A549 (cell line): ENCODE measurements at regions not wholly inside any gene's neighbourhood (a gene's known extent, or its start where the extent isn't known, plus 50 kb on each side); places are given as distances from the start of the nearest gene placed in this dataset.

Experiments used
- ATAC-seq, 2 experiments: fragments of 200-7000 bp in 1 of 2; fragments of >200 bp in 1 of 2; cut with Nextera tagmentation in 1 of 2; cut with Tn5 transposase in 1 of 2; 3 replicates each; pipeline versions ENCODE4 v1.8.0 to v1.9.1; 2018 to 2020; ENCODE audit warnings: mild to moderate bottlenecking in 1 of 2, moderate library complexity in 1 of 2
- CTCF ChIA-PET: fragments of 300-600 bp; sonication (Branson Sonifier 250); formaldehyde crosslinking; extraction: SDS; loops from one replicate; lab custom pipeline; 2021; ENCODE audit warnings: antibody characterized with exemption, inconsistent platforms; lab: Yijun Ruan, JAX
- POLR2A ChIA-PET: fragments of 350-600 bp; formaldehyde crosslinking; extraction: SDS; loops from one replicate; lab custom pipeline; 2021; ENCODE audit warnings: antibody characterized with exemption, inconsistent platforms; lab: Yijun Ruan, JAX
- DNase-seq, 2 experiments: peaks; one replicate each; pipeline versions ENCODE4 v3.0.0 to v3.0.0-alpha.2; 2011 to 2016; ENCODE audit warnings: low read depth in 1 of 2, low spot score in 1 of 2
- FAIRE-seq: peaks from 2 replicates; lab custom pipeline; 2011; peaks lifted over from hg19 to GRCh38; lab: Jason Lieb, UNC
- H3K27ac ChIP-seq, 2 experiments: fragments of >200 bp; sonication (Bioruptor Twin); formaldehyde crosslinking; 3 replicates each; pipeline ENCODE4 v1.5.1; 2016 to 2017
- H3K4me1 ChIP-seq: fragments of >200 bp; sonication (Bioruptor Twin); formaldehyde crosslinking; 3 replicates; pipeline ENCODE4 v1.6.1; 2016
- H3K4me2 ChIP-seq: fragments of >200 bp; sonication (Bioruptor Twin); formaldehyde crosslinking; 3 replicates; pipeline ENCODE4 v1.6.1; 2016
- H3K4me3 ChIP-seq: fragments of >200 bp; sonication (Bioruptor Twin); formaldehyde crosslinking; 3 replicates; pipeline ENCODE4 v1.5.1; 2016
- H3K9me3 ChIP-seq: fragments of >200 bp; sonication (Bioruptor Twin); formaldehyde crosslinking; 3 replicates; pipeline ENCODE4 v1.6.1; 2016
- CBX2 ChIP-seq: fragments of 200-600 bp; sonication (generic); IDR thresholded peaks from 2 replicates; pipeline ENCODE4 v1.6.1; 2016; ENCODE audit warnings: low read depth, mild to moderate bottlenecking, borderline replicate concordance
- CBX8 ChIP-seq: fragments of 200-600 bp; sonication (generic); IDR thresholded peaks from 2 replicates; pipeline ENCODE4 v1.6.1; 2016
- CHD2 ChIP-seq: fragments of 150-350 bp; IDR thresholded peaks from 2 replicates; pipeline ENCODE4 v1.6.1; 2014; ENCODE audit warnings: low read length; ENCODE audit not compliant: partially characterized antibody
- ESRRA ChIP-seq: fragments of 150-350 bp; IDR thresholded peaks from 2 replicates; pipeline ENCODE4 v1.6.1; 2014; ENCODE audit warnings: mild to moderate bottlenecking, low read length, borderline replicate concordance
- FOSB ChIP-seq: fragments of 250-450 bp; sonication (Bioruptor Pico); IDR thresholded peaks from 2 replicates; pipeline ENCODE4 v1.5.0; 2020; ENCODE audit warnings: mild to moderate bottlenecking, moderate library complexity
- FOSL2 ChIP-seq, 2 experiments: fragments of 450-650 bp in 1 of 2; fragments of >200 bp in 1 of 2; sonication (Bioruptor Twin) in 1 of 2; formaldehyde crosslinking; IDR thresholded peaks; 2 replicates each; pipeline versions ENCODE4 v1.5.0 to v1.6.1; 2016 to 2020; ENCODE audit warnings: mild to moderate bottlenecking in 1 of 2, moderate library complexity in 1 of 2
- HDAC2 ChIP-seq: fragments of 200-600 bp; sonication (generic); IDR thresholded peaks from 2 replicates; pipeline ENCODE4 v1.6.1; 2016
- HOXA7 ChIP-seq: fragments of 250-450 bp; sonication (Bioruptor Pico); IDR thresholded peaks from 2 replicates; pipeline ENCODE4 v1.5.0; 2020; ENCODE audit warnings: mild to moderate bottlenecking, moderate library complexity
- HOXB5 ChIP-seq: fragments of 250-450 bp; sonication (Bioruptor Pico); IDR thresholded peaks from 2 replicates; pipeline ENCODE4 v1.5.0; 2020; ENCODE audit warnings: mild to moderate bottlenecking, moderate library complexity
- KDM5A ChIP-seq: fragments of 200-600 bp; sonication (generic); IDR thresholded peaks from 2 replicates; pipeline ENCODE4 v1.6.1; 2016; ENCODE audit warnings: antibody characterized with exemption, mild to moderate bottlenecking
- MAFK ChIP-seq: fragments of 450-650 bp; IDR thresholded peaks from 2 replicates; pipeline ENCODE4 v1.6.1; 2014; ENCODE audit not compliant: partially characterized antibody
- MAZ ChIP-seq: fragments of 150-350 bp; IDR thresholded peaks from 2 replicates; pipeline ENCODE4 v1.6.1; 2014; ENCODE audit warnings: antibody characterized with exemption, low read depth, low read length, borderline replicate concordance
- NPAS2 ChIP-seq: fragments of 250-450 bp; sonication (Bioruptor Pico); IDR thresholded peaks from 2 replicates; pipeline ENCODE4 v1.8.0; 2022; ENCODE audit warnings: mild to moderate bottlenecking, moderate library complexity, borderline replicate concordance
- POLR2AphosphoS2 ChIP-seq: conservative IDR thresholded peaks from 2 replicates; pipeline ENCODE4 v1.6.1; 2012; ENCODE audit warnings: low read length, improper control_type of control experiment, inconsistent platforms
- RAD21 ChIP-seq, 2 experiments: fragments of >200 bp in 1 of 2; sonication (Bioruptor Twin) in 1 of 2; formaldehyde crosslinking in 1 of 2; IDR thresholded peaks in 1 of 2; conservative IDR thresholded peaks in 1 of 2; 2 replicates in 1 of 2; 3 replicates in 1 of 2; pipeline ENCODE4 v1.6.1; 2012 to 2018; ENCODE audit warnings: inconsistent platforms in 1 of 2
- RFX5 ChIP-seq: fragments of 450-650 bp; IDR thresholded peaks from 2 replicates; pipeline ENCODE4 v1.7.1; 2014; ENCODE audit warnings: antibody characterized with exemption, mild to moderate bottlenecking, moderate library complexity
- SMC3 ChIP-seq: fragments of >200 bp; sonication (Bioruptor Twin); formaldehyde crosslinking; IDR thresholded peaks from 3 replicates; pipeline ENCODE4 v1.6.1; 2018; ENCODE audit warnings: inconsistent platforms
- ZC3H11A ChIP-seq: fragments of 450-650 bp; IDR thresholded peaks from 2 replicates; pipeline ENCODE4 v1.6.1; 2014; ENCODE audit warnings: antibody characterized with exemption, mild to moderate bottlenecking
- ZFP36 ChIP-seq: fragments of 450-650 bp; IDR thresholded peaks from 2 replicates; pipeline ENCODE4 v1.6.1; 2014; ENCODE audit warnings: borderline replicate concordance; ENCODE audit not compliant: partially characterized antibody
- ZNF302 ChIP-seq: fragments of 250-450 bp; sonication (Bioruptor Pico); IDR thresholded peaks from 2 replicates; pipeline ENCODE4 v1.9.0; 2021; ENCODE audit warnings: inconsistent platforms, mild to moderate bottlenecking, moderate library complexity
- WGBS: methylation state at CpG from one replicate; pipeline ENCODE4 v1.1.6; 2017; ENCODE audit errors: missing lambda C conversion rate; 5-methylcytosine and 5-hydroxymethylcytosine counted together
- TF ChIP-seq, protein P1 (sequence below): fragments of 200-600 bp; sonication (generic); IDR thresholded peaks from 2 replicates; pipeline ENCODE4 v1.6.1; 2016; ENCODE audit warnings: antibody characterized with exemption, mild to moderate bottlenecking, moderate library complexity
- TF ChIP-seq, protein P2 (sequence below): fragments of 450-650 bp; IDR thresholded peaks from 2 replicates; pipeline ENCODE4 v1.6.1; 2014; ENCODE audit warnings: antibody characterized with exemption
- TF ChIP-seq, protein P3 (sequence below): IDR thresholded peaks from 2 replicates; pipeline ENCODE4 v1.6.1; 2012
- TF ChIP-seq, protein P4 (sequence below): fragments of 250-450 bp; sonication (Bioruptor Pico); IDR thresholded peaks from 2 replicates; pipeline ENCODE4 v1.5.0; 2021; ENCODE audit warnings: mild to moderate bottlenecking, moderate library complexity, borderline replicate concordance

DNA sequence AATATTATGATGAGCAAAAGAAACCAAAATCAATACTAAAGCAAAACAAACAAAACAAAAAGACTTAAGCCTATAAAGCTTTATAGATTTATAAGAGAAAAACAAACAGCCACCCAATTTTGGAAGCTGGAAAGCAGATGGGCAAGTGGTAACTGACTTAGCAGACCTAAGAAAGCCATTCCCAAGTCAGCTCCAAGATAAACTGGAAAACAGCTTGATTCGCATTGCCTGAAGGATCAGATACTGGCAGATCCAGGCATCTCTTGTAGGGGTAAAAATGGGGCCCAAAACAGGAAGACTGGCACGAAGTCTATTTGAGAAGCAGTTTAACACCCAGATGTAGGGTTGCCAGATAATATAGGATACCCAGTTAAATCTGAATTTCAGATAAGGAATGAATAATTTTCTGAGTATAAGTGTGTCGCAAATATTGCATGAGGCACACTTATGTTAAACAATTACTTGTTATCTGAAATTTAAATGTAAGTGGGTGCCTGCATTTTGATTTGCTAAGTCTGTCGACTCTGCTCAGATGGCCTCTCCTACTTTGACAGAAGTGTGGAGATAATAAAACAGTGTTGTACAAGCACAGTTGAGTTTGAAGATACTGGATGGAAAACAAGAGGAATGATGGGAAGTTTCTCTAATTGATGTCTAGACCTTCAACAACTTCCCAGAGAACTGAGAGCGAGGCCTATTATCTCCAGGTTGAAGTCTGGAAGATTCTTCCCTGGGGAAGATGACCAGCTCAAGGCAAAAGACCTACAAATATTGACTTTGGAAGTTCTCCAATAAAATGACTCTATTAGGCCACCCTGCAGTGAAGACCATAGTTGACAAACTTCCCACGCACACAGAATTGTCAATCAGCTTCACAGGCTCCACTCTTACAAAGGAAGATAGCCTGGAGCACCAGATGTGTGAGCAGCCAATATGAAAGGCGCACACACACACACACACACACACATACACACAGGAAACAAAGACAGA lies 113.4 kb downstream of the FAM50B start:
- ATAC-seq (no peak), FAIRE-seq (no peak)
- no peaks in the 10 kb centered on the region for H3K9me3 ChIP-seq
- ChIA-PET CTCF (interaction anchor here (0.6 to 3.5 kb wide), 2 partner anchors 16 to 100 kb away, joined by 3 to 14 read pairs; no protein-coding TSS in a partner anchor), POLR2A (no interaction called here)
- H3K27ac ChIP-seq = no peak overlapping the region
- H3K4me2 ChIP-seq = peak overlapping the region; percentile 32; the same call in 2 of the 3 replicates
- 75% methylated on average over 7 of the region's 7 CpGs for WGBS
- no peak overlapping the region for H3K4me3 ChIP-seq
- no peak for TF ChIP-seq RAD21 (conservative IDR thresholded peaks at IDR 0.05 in 1 of 2, IDR thresholded peaks at IDR 0.05 in 1 of 2)
- TF ChIP-seq, protein P1, sequence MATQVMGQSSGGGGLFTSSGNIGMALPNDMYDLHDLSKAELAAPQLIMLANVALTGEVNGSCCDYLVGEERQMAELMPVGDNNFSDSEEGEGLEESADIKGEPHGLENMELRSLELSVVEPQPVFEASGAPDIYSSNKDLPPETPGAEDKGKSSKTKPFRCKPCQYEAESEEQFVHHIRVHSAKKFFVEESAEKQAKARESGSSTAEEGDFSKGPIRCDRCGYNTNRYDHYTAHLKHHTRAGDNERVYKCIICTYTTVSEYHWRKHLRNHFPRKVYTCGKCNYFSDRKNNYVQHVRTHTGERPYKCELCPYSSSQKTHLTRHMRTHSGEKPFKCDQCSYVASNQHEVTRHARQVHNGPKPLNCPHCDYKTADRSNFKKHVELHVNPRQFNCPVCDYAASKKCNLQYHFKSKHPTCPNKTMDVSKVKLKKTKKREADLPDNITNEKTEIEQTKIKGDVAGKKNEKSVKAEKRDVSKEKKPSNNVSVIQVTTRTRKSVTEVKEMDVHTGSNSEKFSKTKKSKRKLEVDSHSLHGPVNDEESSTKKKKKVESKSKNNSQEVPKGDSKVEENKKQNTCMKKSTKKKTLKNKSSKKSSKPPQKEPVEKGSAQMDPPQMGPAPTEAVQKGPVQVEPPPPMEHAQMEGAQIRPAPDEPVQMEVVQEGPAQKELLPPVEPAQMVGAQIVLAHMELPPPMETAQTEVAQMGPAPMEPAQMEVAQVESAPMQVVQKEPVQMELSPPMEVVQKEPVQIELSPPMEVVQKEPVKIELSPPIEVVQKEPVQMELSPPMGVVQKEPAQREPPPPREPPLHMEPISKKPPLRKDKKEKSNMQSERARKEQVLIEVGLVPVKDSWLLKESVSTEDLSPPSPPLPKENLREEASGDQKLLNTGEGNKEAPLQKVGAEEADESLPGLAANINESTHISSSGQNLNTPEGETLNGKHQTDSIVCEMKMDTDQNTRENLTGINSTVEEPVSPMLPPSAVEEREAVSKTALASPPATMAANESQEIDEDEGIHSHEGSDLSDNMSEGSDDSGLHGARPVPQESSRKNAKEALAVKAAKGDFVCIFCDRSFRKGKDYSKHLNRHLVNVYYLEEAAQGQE = no peak
- no peak for TF ChIP-seq CBX2
- TF ChIP-seq, protein P2, sequence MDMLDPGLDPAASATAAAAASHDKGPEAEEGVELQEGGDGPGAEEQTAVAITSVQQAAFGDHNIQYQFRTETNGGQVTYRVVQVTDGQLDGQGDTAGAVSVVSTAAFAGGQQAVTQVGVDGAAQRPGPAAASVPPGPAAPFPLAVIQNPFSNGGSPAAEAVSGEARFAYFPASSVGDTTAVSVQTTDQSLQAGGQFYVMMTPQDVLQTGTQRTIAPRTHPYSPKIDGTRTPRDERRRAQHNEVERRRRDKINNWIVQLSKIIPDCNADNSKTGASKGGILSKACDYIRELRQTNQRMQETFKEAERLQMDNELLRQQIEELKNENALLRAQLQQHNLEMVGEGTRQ = no peak
- no peak for TF ChIP-seq ZC3H11A
- TF ChIP-seq, protein P3, sequence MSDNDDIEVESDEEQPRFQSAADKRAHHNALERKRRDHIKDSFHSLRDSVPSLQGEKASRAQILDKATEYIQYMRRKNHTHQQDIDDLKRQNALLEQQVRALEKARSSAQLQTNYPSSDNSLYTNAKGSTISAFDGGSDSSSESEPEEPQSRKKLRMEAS = no peak
- TF ChIP-seq MAFK = no peak
- TF ChIP-seq POLR2AphosphoS2 = no peak
- TF ChIP-seq ZFP36 = no peak
- no peak for TF ChIP-seq MAZ
- TF ChIP-seq SMC3 = no peak
- no peak for TF ChIP-seq RFX5
- TF ChIP-seq CBX8 = no peak
- no peak for TF ChIP-seq CHD2
- TF ChIP-seq, all 56 proteins: peak for 0
- peaks cover 8% of the 10 kb centered on the region; the same call in 2 of the 3 replicates for H3K4me1 ChIP-seq
- DNase-seq = peak in 1 of 2 experiments; percentile 49

DNA sequence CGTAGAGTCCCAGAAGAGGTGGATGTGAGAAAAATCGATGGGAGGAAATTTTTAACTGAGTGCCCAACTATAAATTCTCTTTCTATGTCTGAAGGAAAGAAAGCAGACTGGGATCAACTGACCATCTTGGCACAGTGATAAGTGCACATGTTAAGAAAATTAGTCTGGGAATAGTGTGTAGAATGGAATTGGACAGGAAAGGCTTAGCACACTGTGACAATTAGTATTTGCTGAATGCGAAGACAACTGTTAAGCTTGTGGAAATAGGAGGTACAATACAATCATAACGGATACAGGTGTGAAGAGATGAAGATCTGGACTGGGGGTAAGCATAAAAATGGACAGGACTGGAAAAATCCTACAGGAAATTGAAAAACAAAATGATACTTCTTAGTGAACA lies 114.3 kb downstream of the FAM50B start:
- ChIA-PET CTCF (interaction anchor here (0.8 kb wide), 1 partner anchor 76 kb away, joined by 3 read pairs; no protein-coding TSS in a partner anchor), POLR2A (no interaction called here)
- ATAC-seq = no peak
- no peak for DNase-seq
- WGBS = 78% methylated on average over 4 of the region's 4 CpGs
- Histone ChIP-seq H3K9me3 (no peaks in the 10 kb centered on the region), H3K27ac (no peak overlapping the region), H3K4me2 (no peak overlapping the region), H3K4me3 (no peak overlapping the region), H3K4me1 (peaks cover 8% of the 10 kb centered on the region; the same call in 2 of the 3 replicates)
- FAIRE-seq = no peak
- TF ChIP-seq FOSL2 (IDR thresholded peaks at IDR 0.05) (no peak), FOSL2 (CRISPR knock-in tag; IDR thresholded peaks at IDR 0.05) (no peak), RAD21 (conservative IDR thresholded peaks at IDR 0.05 in 1 of 2, IDR thresholded peaks at IDR 0.05 in 1 of 2) (no peak), ZNF302 (no peak), CHD2 (no peak), MAZ (no peak), ESRRA (no peak), KDM5A (no peak), NPAS2 (CRISPR knock-in tag) (no peak), FOSB (CRISPR knock-in tag) (no peak), HDAC2 (no peak), HOXB5 (CRISPR knock-in tag) (no peak), HOXA7 (CRISPR knock-in tag) (no peak)
- TF ChIP-seq, protein P4, sequence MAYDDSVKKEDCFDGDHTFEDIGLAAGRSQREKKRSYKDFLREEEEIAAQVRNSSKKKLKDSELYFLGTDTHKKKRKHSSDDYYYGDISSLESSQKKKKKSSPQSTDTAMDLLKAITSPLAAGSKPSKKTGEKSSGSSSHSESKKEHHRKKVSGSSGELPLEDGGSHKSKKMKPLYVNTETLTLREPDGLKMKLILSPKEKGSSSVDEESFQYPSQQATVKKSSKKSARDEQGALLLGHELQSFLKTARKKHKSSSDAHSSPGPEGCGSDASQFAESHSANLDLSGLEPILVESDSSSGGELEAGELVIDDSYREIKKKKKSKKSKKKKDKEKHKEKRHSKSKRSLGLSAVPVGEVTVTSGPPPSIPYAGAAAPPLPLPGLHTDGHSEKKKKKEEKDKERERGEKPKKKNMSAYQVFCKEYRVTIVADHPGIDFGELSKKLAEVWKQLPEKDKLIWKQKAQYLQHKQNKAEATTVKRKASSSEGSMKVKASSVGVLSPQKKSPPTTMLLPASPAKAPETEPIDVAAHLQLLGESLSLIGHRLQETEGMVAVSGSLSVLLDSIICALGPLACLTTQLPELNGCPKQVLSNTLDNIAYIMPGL (CRISPR knock-in tag) = no peak
- TF ChIP-seq, protein P1 = no peak
